GM23338 (cell line): ENCODE measurements at regions not wholly inside any gene's neighbourhood (a gene's known extent, or its start where the extent isn't known, plus 50 kb on each side); places are given as distances from the start of the nearest gene placed in this dataset.

Source experiments
- ATAC-seq: fragments of 200-7000 bp; cut with Tn5 transposase; 3 replicates; pipeline ENCODE4 v1.9.1; 2020
- DNase-seq: peaks from one replicate; pipeline ENCODE4 v3.0.0-alpha.2; 2015; ENCODE audit warnings: low spot score
- H2AFZ ChIP-seq: fragments of 200-600 bp; sonication (generic); 2 replicates; pipeline ENCODE4 v1.8.0; 2016; ENCODE audit warnings: antibody characterized with exemption, mild to moderate bottlenecking, moderate library complexity
- H3F3A ChIP-seq: fragments of 200-600 bp; sonication (generic); replicated peaks from 2 replicates; pipeline ENCODE4 v1.8.0; 2017; ENCODE audit warnings: antibody characterized with exemption, mixed run types, low read depth
- H3K27ac ChIP-seq: fragments of 200-600 bp; sonication (generic); 2 replicates; pipeline ENCODE4 v1.6.1; 2016; ENCODE audit warnings: low read depth
- H3K27me3 ChIP-seq: fragments of 200-600 bp; sonication (generic); 2 replicates; pipeline ENCODE4 v1.8.0; 2016; ENCODE audit warnings: mild to moderate bottlenecking, mixed run types, moderate library complexity; ENCODE audit not compliant: insufficient read depth
- H3K36me3 ChIP-seq: fragments of 200-600 bp; sonication (generic); 2 replicates; pipeline ENCODE4 v1.8.0; 2016; ENCODE audit warnings: mild to moderate bottlenecking; ENCODE audit not compliant: insufficient read depth
- H3K4me1 ChIP-seq: fragments of 200-600 bp; sonication (generic); 2 replicates; pipeline ENCODE4 v1.8.0; 2016; ENCODE audit warnings: mild to moderate bottlenecking, moderate library complexity; ENCODE audit not compliant: insufficient read depth
- H3K4me2 ChIP-seq: fragments of 200-600 bp; sonication (generic); 2 replicates; pipeline ENCODE4 v1.7.1; 2017; ENCODE audit warnings: mixed run types
- H3K4me3 ChIP-seq: fragments of 200-600 bp; sonication (generic); 2 replicates; pipeline ENCODE4 v1.6.1; 2016; ENCODE audit warnings: mixed run types
- H3K79me2 ChIP-seq: fragments of 200-600 bp; sonication (generic); replicated peaks from 2 replicates; pipeline ENCODE4 v1.8.0; 2017; ENCODE audit warnings: mild to moderate bottlenecking; ENCODE audit not compliant: insufficient read depth
- H3K9me2 ChIP-seq: fragments of 200-600 bp; sonication (generic); 2 replicates; pipeline ENCODE4 v1.8.0; 2017; ENCODE audit not compliant: insufficient read depth
- H4K20me1 ChIP-seq: fragments of 200-600 bp; sonication (generic); replicated peaks from 2 replicates; pipeline ENCODE4 v1.8.0; 2017; ENCODE audit warnings: mild to moderate bottlenecking; ENCODE audit not compliant: insufficient read depth
- H3K27ac Mint-ChIP-seq: 2 replicates; pipeline ENCODE4 v1.8.0; 2020; ENCODE audit warnings: inconsistent platforms, mild to moderate bottlenecking, moderate library complexity, mixed read lengths
- H3K27me3 Mint-ChIP-seq: 3 replicates; pipeline ENCODE4 v1.8.0; 2022; ENCODE audit warnings: low read depth, mild to moderate bottlenecking, moderate library complexity, mixed read lengths, inconsistent platforms; ENCODE audit not compliant: insufficient read depth, poor library complexity
- H3K36me3 Mint-ChIP-seq: 3 replicates; pipeline ENCODE4 v1.8.0; 2021; ENCODE audit warnings: low read depth, mild to moderate bottlenecking, inconsistent platforms, moderate library complexity, mixed read lengths
- H3K4me1 Mint-ChIP-seq: 3 replicates; pipeline ENCODE4 v1.8.0; 2020; ENCODE audit warnings: mild to moderate bottlenecking, inconsistent platforms, mixed read lengths
- H3K4me3 Mint-ChIP-seq: 3 replicates; pipeline ENCODE4 v1.8.0; 2021; ENCODE audit warnings: moderate library complexity, mild to moderate bottlenecking, inconsistent platforms, mixed read lengths
- H3K9me3 Mint-ChIP-seq: 3 replicates; pipeline ENCODE4 v1.8.0; 2020; ENCODE audit warnings: moderate library complexity, mild to moderate bottlenecking, inconsistent platforms, mixed read lengths
- CREB1 ChIP-seq: fragments of 250-450 bp; sonication (Bioruptor Pico); IDR thresholded peaks from 2 replicates; pipeline ENCODE4 v1.5.0; 2020; ENCODE audit warnings: low read depth, mild to moderate bottlenecking, moderate library complexity
- ETS1 ChIP-seq: IDR thresholded peaks from 2 replicates; pipeline ENCODE4 v1.6.1; 2016; ENCODE audit warnings: antibody characterized with exemption
- EZH2 ChIP-seq: fragments of 200-600 bp; sonication (generic); IDR thresholded peaks from one replicate; pipeline ENCODE4 v1.8.0; 2017; ENCODE audit warnings: antibody characterized with exemption, mild to moderate bottlenecking, low read depth; ENCODE audit not compliant: unreplicated experiment
- EZH2phosphoT487 ChIP-seq: fragments of 200-600 bp; sonication (generic); IDR thresholded peaks from one replicate; pipeline ENCODE4 v1.8.1; 2018; ENCODE audit warnings: antibody characterized with exemption; ENCODE audit not compliant: unreplicated experiment
- JUNB ChIP-seq: IDR thresholded peaks from one replicate; pipeline ENCODE4 v1.6.1; 2016; ENCODE audit warnings: antibody characterized with exemption; ENCODE audit not compliant: unreplicated experiment
- NANOG ChIP-seq: IDR thresholded peaks from 2 replicates; pipeline ENCODE4 v1.6.1; 2016; ENCODE audit warnings: antibody characterized with exemption, borderline replicate concordance
- POLR2AphosphoS5 ChIP-seq: IDR thresholded peaks from 2 replicates; pipeline ENCODE4 v1.6.1; 2016; ENCODE audit warnings: antibody characterized with exemption, low read depth
- REST ChIP-seq: IDR thresholded peaks from one replicate; pipeline ENCODE4 v1.6.1; 2018; ENCODE audit warnings: antibody characterized with exemption; ENCODE audit not compliant: unreplicated experiment
- STAT1 ChIP-seq: IDR thresholded peaks from one replicate; pipeline ENCODE4 v1.6.1; 2016; ENCODE audit warnings: antibody characterized with exemption; ENCODE audit not compliant: unreplicated experiment
- ZNF114 ChIP-seq: fragments of 250-450 bp; sonication (Bioruptor Pico); IDR thresholded peaks from 2 replicates; pipeline ENCODE4 v1.5.0; 2020; ENCODE audit warnings: mild to moderate bottlenecking, moderate library complexity
- ZNF331 ChIP-seq: fragments of 250-450 bp; sonication (Bioruptor Pico); IDR thresholded peaks from 2 replicates; pipeline ENCODE4 v1.5.0; 2020; ENCODE audit warnings: low read depth, mild to moderate bottlenecking, moderate library complexity
- ZNF462 ChIP-seq: fragments of 250-450 bp; sonication (Bioruptor Pico); IDR thresholded peaks from 2 replicates; pipeline ENCODE4 v1.5.0; 2020; ENCODE audit warnings: mild to moderate bottlenecking, moderate library complexity
- TF ChIP-seq, protein P1 (sequence below), 2 experiments: fragments of 200-600 bp in 1 of 2; sonication (generic) in 1 of 2; conservative IDR thresholded peaks; 2 replicates each; pipeline versions ENCODE4 v1.5.1 to v1.6.1; 2016 to 2017; ENCODE audit warnings: antibody characterized with exemption in 2 of 2, low read depth in 2 of 2, mild to moderate bottlenecking in 2 of 2, moderate library complexity in 1 of 2

- Histone ChIP-seq H3F3A (no peaks in the 10 kb centered on the region), H2AFZ (no peak overlapping the region), H4K20me1 (no peaks in the 10 kb centered on the region), H3K4me1 (no peaks in the 10 kb centered on the region), H3K36me3 (no peaks in the 10 kb centered on the region), H3K4me2 (no peak overlapping the region), H3K9me2 (no peaks in the 10 kb centered on the region), H3K27me3 (no peaks in the 10 kb centered on the region), H3K27ac (no peak overlapping the region), H3K4me3 (no peak overlapping the region), H3K79me2 (no peaks in the 10 kb centered on the region)
- ATAC-seq (no peak), DNase-seq (no peak)
- peaks cover 4% of the 10 kb centered on the region; the same call in 2 of the 3 replicates for H3K9me3 Mint-ChIP-seq
- H3K4me3 Mint-ChIP-seq = no peak overlapping the region
- no peak overlapping the region for H3K27ac Mint-ChIP-seq
- H3K36me3 Mint-ChIP-seq = no peaks in the 10 kb centered on the region
- TF ChIP-seq EZH2phosphoT487 = no peak
- TF ChIP-seq NANOG = no peak
- TF ChIP-seq EZH2 = no peak
- TF ChIP-seq POLR2AphosphoS5 = no peak
- TF ChIP-seq ZNF331 (CRISPR knock-in tag) = no peak
- TF ChIP-seq ZNF114 (CRISPR knock-in tag) = no peak
- TF ChIP-seq ZNF462 = no peak
- TF ChIP-seq JUNB = no peak
- TF ChIP-seq, protein P1, sequence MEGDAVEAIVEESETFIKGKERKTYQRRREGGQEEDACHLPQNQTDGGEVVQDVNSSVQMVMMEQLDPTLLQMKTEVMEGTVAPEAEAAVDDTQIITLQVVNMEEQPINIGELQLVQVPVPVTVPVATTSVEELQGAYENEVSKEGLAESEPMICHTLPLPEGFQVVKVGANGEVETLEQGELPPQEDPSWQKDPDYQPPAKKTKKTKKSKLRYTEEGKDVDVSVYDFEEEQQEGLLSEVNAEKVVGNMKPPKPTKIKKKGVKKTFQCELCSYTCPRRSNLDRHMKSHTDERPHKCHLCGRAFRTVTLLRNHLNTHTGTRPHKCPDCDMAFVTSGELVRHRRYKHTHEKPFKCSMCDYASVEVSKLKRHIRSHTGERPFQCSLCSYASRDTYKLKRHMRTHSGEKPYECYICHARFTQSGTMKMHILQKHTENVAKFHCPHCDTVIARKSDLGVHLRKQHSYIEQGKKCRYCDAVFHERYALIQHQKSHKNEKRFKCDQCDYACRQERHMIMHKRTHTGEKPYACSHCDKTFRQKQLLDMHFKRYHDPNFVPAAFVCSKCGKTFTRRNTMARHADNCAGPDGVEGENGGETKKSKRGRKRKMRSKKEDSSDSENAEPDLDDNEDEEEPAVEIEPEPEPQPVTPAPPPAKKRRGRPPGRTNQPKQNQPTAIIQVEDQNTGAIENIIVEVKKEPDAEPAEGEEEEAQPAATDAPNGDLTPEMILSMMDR (conservative IDR thresholded peaks at IDR 0.05; ENCODE audit: low read depth in 2 of 2) = no peak
- TF ChIP-seq STAT1 = no peak
- no peak for TF ChIP-seq ETS1
- TF ChIP-seq CREB1 (CRISPR knock-in tag) = no peak
- TF ChIP-seq REST = no peak
- no peaks in the 10 kb centered on the region for H3K4me1 Mint-ChIP-seq
- no peaks in the 10 kb centered on the region for H3K27me3 Mint-ChIP-seq
These were observed 1141.6 kb downstream of the KCNT2 start for GRCh38 chr1:195466639-195467038.
